GM21390 (cell line): ENCODE measurements at regions not wholly inside any gene's neighbourhood (a gene's known extent, or its start where the extent isn't known, plus 50 kb on each side); places are given as distances from the start of the nearest gene placed in this dataset.

Experiments
- ATAC-seq: cut with Tn5 transposase; IDR thresholded peaks from one replicate; pipeline ENCODE4 v1.9.1; 2021; ENCODE audit not compliant: unreplicated experiment

- no peak for ATAC-seq
These were observed 57.4 kb downstream of the IGLL1 start for GRCh38 chr22:23522623-23523251.

DNA sequence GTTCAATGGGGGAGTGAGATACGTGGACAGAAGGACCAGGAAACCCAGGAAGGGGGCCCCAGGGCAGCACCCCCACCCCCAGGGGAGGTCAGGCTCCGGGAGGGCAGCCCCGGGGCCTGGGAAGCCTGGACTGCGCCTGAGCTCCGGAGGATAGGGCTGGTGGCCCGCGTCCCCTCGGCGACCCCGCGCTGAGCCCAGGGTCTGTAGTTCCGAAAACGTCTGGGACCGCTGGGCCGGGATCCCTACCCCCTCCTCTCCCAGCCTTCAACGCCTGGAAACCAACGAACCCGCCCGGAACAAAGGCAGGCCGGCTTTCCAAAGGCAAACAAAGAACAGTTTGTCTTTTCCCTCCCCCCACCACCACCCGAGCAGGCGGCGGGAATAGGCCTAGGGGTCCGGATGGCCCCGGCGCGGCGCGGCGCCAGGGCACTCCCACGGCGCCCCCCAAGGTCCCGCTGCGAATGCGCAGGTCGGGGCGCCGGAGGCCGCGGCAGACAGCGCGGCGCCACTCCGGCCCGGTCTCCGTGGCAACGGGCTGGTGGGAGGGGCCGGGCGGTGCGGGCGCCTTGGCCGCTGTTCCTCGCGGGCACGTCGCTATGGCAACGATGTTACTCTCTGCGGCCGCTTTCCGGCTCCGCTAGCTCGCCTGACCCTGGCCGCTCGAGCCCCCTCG lies 58.5 kb downstream of the IGLL1 start:
- peak; percentile 83 for ATAC-seq

GRCh38 chr22:23520863-23521440 lies 59.1 kb downstream of the IGLL1 start:
- no peak for ATAC-seq

DNA sequence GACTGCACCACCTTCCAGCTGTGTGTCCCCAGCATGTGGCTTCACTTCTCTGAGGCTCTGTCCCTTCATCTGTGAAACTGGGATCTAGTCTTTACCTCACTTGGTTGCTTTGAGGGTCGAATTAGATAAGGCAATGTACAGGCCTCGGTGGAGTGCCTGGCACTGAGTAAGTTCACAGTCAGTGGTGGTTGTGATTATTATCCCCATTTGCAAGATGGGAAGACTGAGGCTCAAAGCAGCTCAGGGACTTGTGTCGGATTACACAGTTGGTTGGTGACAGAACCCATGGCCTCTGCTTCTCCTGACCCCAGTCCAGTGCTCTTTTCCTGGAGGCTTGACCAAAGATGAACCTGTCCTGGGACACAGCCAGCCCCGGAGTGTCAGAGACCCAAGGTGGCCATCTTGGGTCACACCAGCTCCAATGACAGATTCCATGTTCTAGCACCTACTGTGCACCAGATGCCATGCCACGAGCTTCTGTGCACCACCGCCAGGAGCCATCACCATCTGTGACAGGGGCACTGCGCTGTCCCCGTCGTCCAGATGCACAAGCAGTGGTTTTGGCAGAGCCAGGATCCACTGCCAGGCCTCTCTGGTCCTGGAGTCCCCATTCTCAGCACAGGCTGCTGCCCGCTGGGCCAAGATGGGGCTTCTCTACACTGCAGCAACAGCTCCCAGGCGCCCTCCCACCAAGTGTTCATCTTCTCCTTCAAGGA lies 60.5 kb downstream of the IGLL1 start:
- ATAC-seq: no peak

DNA sequence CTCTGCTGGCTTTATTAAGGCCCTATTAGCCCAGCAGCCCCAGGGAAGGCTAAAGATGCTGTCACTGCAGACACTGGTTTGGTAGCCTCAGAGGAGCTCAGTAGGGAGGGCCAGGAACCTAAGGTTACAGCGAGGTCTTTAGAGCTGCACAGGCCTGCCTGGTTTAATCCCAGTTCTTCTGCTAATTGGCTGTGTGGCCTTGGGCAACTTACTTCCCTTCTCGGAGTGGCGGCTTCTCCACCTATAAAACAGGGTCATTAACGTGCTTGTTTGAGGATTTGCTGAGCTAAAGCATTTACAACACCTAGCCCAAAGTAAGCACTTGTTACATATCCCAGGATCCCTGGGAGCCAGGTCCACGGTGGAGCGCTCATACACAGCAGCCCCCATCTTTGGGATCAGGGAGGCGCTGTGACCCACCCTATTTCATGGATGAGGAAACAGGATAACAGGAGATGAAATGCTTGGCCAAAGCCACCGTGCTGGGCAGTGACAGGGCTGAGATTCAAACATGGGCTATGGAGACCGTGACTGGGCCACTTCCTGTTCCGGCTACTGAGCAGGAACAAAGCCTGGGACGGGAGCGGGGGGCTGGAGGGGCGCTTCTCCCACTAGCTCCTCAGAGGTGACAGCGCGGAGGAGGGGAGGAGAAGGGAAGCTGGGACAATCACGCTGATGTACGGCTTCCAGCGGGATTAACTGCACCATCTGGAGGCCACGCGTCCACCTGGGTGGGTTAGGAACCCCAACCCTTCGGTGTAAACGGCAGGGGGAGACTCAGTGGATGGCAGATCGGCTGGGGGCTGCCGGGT lies 61.5 kb downstream of the IGLL1 start:
- ATAC-seq: no peak

DNA sequence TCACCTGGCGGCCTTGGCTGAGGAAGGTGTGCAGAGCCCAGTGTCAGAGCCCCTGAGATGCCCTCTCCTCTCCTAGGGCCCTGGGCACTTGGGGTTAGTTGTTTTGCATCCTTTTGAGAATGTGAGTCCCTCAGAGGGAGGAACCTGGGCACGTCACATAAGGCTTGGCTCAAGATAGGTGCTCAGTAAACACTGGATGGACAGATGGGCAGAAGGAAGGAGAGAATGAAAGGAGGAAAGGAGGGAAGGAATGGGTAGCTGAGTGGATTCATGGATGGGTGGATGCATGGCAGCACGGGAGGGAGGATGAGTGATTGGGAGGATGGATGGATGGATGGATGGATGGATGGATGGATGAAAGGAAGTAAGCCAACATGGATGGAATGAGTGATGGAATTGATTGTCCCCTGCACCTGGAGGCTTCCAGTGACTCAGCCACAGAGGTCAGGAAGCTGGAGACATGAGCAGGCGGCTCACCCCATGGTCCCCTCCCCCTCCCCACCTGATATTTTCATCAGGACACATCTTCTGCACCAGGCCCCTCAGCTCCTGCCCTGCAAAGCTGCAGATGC lies 62.2 kb downstream of the IGLL1 start:
- no peak for ATAC-seq

GRCh38 chr22:23516304-23516703 lies 63.8 kb downstream of the IGLL1 start:
- no peak for ATAC-seq

DNA sequence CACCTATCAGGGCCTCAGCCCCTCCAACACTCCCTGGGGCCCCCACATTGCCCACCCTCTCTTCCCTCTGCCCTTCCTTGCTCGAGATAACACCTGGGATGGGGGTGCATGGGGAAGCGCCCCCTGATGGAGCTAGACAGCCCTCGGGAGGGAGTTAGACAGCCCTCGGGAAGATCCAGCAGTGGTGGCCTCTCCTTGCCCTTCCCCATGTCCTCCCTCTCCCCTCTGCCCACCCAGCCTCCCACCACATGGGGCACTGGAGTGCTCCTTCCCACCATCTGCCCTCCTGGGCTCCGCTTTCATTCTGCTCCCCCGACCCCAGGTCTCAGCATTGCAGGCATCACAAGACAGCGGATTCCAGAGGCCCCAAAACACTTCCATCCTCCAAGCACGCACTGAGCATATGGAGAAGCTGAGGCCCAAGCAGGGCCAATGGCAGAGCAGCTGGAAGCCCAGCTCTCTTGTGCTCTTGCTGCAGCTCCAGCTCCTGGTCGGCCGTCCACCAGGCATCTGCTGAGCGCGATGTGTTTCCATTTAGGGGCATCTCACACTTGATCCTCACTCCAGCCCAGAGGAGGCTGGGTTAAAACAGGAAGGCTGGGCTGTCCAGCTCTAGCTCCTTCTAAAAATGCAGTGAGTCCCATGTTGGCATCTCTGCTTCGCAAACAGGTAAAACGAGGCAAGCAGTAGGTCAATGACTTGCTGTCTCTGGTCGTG lies 65.6 kb downstream of the IGLL1 start:
- no peak for ATAC-seq

- no peak for ATAC-seq
These were observed 66.4 kb downstream of the IGLL1 start for GRCh38 chr22:23513705-23514104.

- no peak for ATAC-seq
These were observed 67.0 kb downstream of the IGLL1 start for GRCh38 chr22:23513133-23513532.

DNA sequence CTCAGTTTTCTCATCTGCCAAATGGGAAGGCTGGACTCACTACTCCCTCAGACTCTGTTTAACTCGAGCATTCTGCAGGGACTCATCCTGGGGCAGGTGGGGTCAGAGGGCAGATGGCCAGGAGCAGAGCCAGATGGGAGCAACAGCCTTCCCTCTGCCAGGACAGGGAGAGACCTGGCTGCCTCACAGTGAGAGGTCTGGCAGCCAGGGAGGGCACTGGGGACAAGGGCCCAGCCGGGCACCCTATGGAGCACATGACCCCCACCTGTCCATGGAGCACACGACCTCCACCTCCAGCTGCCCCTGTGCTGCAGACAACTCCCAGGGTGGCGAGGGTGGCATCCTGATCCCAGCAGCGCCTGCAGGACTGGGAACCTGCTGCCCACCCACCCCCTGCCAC lies 67.4 kb downstream of the IGLL1 start:
- no peak for ATAC-seq

GRCh38 chr22:23512348-23512705 lies 67.8 kb downstream of the IGLL1 start:
- no peak for ATAC-seq

GRCh38 chr22:23511627-23512347 lies 68.3 kb downstream of the IGLL1 start:
- no peak for ATAC-seq

DNA sequence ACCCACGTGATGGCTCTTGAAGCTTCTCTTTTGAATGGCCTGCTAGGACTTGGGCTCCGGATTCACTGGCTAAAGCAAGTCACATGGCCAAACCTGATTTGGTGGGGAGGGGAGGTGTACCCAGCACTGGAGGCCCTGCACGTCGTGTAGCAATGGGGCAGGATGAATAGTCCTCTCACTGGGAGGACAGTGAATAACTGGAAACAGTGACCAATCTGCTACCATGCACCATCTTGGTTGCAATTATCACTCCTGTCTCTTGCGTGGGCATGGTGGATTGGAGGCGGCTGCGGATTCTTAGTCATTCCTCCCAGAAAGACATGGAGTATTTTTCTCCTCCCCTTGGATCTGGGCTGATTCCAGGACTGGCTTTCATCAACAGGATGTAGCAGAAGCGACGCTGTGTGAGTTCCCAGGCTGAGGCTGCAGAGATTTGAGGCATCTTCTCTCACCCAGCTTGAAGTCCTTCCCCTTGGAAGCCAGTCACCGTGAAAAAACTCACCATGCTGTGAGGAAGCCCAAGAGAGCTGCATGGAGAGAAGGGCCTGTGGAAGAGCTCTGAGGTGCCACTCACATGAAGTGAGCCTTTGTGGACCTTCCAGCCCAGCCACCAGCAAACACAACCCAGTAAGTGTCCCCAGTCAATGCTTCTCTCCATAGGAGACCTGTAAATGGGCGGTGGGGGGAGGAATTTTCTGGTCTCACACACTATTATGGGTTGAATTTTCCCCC lies 70.4 kb downstream of the IGLL1 start:
- ATAC-seq: no peak

GRCh38 chr22:23504516-23504915 lies 75.6 kb downstream of the IGLL1 start:
- no peak for ATAC-seq

DNA sequence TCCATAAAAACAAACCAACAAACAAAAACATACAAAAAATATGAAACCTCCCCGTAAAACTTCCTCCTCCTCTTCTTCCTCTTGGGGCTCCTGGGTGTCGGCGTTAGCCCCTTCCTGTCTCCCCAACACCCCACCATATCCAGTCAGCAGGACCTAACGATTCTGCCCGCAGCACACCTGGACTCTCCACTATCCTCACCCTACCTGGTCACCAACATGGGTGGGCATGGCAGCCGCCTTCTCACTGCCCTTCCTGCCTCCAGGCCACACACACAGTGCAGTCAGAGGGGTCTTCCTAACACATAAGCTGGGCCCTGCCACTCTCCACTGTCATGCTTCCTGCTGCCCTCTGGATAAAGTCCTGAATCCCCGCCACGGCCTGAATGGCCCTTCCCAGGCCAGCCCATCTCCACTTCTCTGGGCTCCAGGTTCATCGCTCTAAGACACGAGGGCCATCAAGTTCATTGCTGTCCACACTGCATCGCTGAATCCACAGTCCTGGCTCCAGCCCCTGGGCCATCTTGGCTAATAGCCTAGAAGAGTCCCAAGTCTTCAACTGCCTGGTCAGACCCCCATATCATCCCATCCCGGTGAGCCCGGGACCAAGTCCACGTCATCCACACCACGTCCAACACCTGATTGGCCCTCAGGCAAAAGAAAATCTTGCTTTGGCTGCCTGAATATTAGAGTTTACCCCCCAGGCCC lies 76.2 kb downstream of the IGLL1 start:
- ATAC-seq: no peak

DNA sequence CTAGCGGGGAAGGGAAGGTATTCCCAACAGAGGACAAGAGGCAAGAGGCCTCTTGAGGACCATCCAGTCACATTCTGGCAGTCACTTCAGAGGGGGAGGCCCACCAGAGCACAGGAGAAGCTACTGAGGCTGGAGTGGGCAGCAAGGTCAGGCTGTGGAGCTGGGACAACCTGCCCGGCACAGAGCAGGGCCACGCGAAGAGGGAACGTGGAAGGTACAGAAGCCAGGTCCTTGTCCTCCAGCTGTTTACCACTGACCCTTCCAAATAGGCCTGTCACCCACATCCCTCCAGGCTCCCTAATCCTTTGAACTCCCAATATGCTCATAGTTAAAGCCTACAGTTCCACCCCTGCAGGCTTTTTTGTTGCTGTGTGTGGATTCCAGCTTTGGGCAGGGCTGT lies 76.9 kb downstream of the IGLL1 start:
- ATAC-seq: no peak

GRCh38 chr22:23501708-23502107 lies 78.4 kb downstream of the IGLL1 start:
- ATAC-seq: no peak
